ENCODE measurements at regions not wholly inside any gene's neighbourhood (a gene's known extent, or its start where the extent isn't known, plus 50 kb on each side); places are given as distances from the start of the nearest gene placed in this dataset.

DNA sequence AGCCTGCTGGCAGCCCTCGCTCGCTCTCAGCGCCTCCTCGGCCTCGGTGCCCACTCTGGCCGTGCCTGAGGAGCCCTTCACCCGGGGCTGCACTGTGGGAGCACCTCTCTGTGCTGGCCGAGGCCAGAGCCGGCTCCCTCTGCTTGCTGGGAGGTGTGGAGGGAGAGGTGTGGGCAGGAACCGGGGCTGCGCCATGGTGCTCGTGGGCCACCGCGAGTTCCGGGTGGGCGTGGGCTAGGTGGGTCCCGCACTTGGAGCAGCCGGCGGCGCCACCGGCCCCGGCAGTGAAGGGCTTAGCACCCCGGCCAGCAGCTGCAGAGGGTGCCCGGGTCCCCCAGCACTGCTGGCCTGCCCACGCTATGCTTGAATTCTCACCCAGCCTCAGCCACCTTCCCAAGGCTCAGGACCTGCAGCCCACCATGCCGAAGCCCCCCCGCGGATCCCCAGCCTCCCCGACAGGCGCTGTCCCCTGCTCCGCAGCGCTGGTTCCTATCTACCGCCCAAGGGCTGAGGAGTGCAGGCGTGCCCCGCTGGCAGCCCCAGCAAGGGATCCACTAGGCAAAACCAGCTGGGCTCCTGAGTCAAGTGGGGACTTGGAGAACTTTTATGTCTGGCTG is 863.3 kb downstream of the IGSF11 start:
- Histone ChIP-seq H2AFZ (ENCODE audit: low read length) (no peak overlapping the region), H3K56ac (replicated peaks; ENCODE audit: insufficient read length, low read depth, low read length) (no peak overlapping the region), H3K79me1 (ENCODE audit: low read depth, low read length) (no peaks in the 10 kb centered on the region), H4K8ac (ENCODE audit: extremely low read depth, insufficient read depth, low read length) (no peak overlapping the region), H4K91ac (replicated peaks; ENCODE audit: insufficient read length, low read length) (no peak overlapping the region), H3K27ac (ENCODE audit: low read depth, low read length) (no peak overlapping the region), H3K23ac (ENCODE audit: insufficient read length) (no peak overlapping the region), H3K79me2 (ENCODE audit: control insufficient read depth in 1 of 2, insufficient read depth in 2 of 2, low read length in 2 of 2) (no peaks in the 10 kb centered on the region), H3K9ac (replicated peaks in 1 of 4; ENCODE audit: extremely low read depth in 1 of 4, low read depth in 3 of 4, low read length in 3 of 4) (no peak overlapping the region), H2BK12ac (ENCODE audit: low read depth, low read length) (no peak overlapping the region), H3K4me1 (replicated peaks in 1 of 4; ENCODE audit: control insufficient read depth in 3 of 4, insufficient read depth in 4 of 4, low read length in 3 of 4) (no peaks in the 10 kb centered on the region; a peak in 1 of 7 replicates), H3K14ac (ENCODE audit: insufficient read length) (no peak overlapping the region), H3K4ac (replicated peaks; ENCODE audit: insufficient read length, low read depth, low read length) (no peak overlapping the region), H3K4me2 (ENCODE audit: insufficient read depth in 1 of 2, low read depth in 2 of 2, low read length in 2 of 2) (no peak overlapping the region), H2AK5ac (ENCODE audit: low read depth, low read length) (no peak overlapping the region), H4K20me1 (replicated peaks in 1 of 2; ENCODE audit: control insufficient read depth in 1 of 2, insufficient read depth in 2 of 2, low read length in 2 of 2) (no peaks in the 10 kb centered on the region), H3K27me3 (replicated peaks in 1 of 4; ENCODE audit: control insufficient read depth in 3 of 4, extremely low read depth in 1 of 4, insufficient read depth in 3 of 4, low read length in 3 of 4) (no peaks in the 10 kb centered on the region), H3K36me3 (ENCODE audit: control insufficient read depth in 2 of 4, insufficient read depth in 4 of 4, low read length in 3 of 4) (no peaks in the 10 kb centered on the region), H2BK15ac (ENCODE audit: low read length) (no peak overlapping the region), H3K9me3 (ENCODE audit: insufficient read depth in 2 of 2, low read depth in 1 of 2, low read length in 1 of 2) (peaks cover 0 to 7% of the 10 kb centered on the region in 2 experiments; a peak in 1 of 4 replicates), H4K5ac (ENCODE audit: insufficient read length, low read depth, low read length) (no peak overlapping the region), H2BK120ac (replicated peaks; ENCODE audit: low read depth, low read length) (no peak overlapping the region), H3K18ac (ENCODE audit: extremely low read depth, low read length) (no peak overlapping the region), H3K4me3 (ENCODE audit: extremely low read depth in 1 of 4, insufficient read depth in 2 of 4, low read depth in 3 of 4, low read length in 4 of 4) (no peak overlapping the region), H2BK5ac (ENCODE audit: low read depth, low read length) (no peak overlapping the region), H2BK20ac (ENCODE audit: low read length) (no peak overlapping the region), H3K23me2 (ENCODE audit: low read depth, low read length) (no peaks in the 10 kb centered on the region)
- DNase-seq (ENCODE audit: low read depth in 1 of 2, low spot score in 2 of 2) (no peak), FAIRE-seq (no peak)
- 95% methylated on average over 23 of the region's 35 CpGs; no CpG with 5 or more reads in 1 of the 2 experiments for WGBS, 2 experiments (ENCODE audit: extremely low coverage in 1 of 2, insufficient coverage in 1 of 2, insufficient read length in 1 of 2, insufficient replicate concordance in 2 of 2, low coverage in 1 of 2, low lambda C conversion rate in 2 of 2, missing lambda C conversion rate in 1 of 2)
- ChIA-PET CTCF (ENCODE audit: partially characterized antibody) (interaction anchor here (0.9 kb wide), 1 partner anchor 11 kb away, joined by 3 read pairs; no protein-coding TSS in a partner anchor), POLR2A (ENCODE audit: partially characterized antibody) (no interaction called here)
- TF ChIP-seq SIX5 (IDR thresholded peaks at IDR 0.05; ENCODE audit: low read depth, low read length) (no peak), BCL11A (IDR thresholded peaks at IDR 0.05; ENCODE audit: low read depth in 2 of 2, low read length in 2 of 2) (no peak), SUZ12 (IDR thresholded peaks at IDR 0.05; ENCODE audit: low read length) (no peak), CHD1 (IDR thresholded peaks at IDR 0.05; ENCODE audit: low read depth, low read length) (no peak), SAP30 (IDR thresholded peaks at IDR 0.05; ENCODE audit: insufficient read depth, insufficient replicate concordance, low read length) (no peak), CHD2 (IDR thresholded peaks at IDR 0.05; ENCODE audit: low read length) (no peak), HDAC6 (IDR thresholded peaks at IDR 0.05; ENCODE audit: low read depth, low read length) (no peak), SP2 (IDR thresholded peaks at IDR 0.05; ENCODE audit: low read length) (no peak), HDAC2 (IDR thresholded peaks at IDR 0.05; ENCODE audit: borderline replicate concordance in 1 of 2, low read depth in 2 of 2, low read length in 2 of 2) (no peak)
- TF ChIP-seq, protein P1, sequence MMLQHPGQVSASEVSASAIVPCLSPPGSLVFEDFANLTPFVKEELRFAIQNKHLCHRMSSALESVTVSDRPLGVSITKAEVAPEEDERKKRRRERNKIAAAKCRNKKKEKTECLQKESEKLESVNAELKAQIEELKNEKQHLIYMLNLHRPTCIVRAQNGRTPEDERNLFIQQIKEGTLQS (IDR thresholded peaks at IDR 0.05; ENCODE audit: insufficient read depth, low read depth, low read length) = no peak
